PC-9 (cell line): ENCODE measurements at regions not wholly inside any gene's neighbourhood (a gene's known extent, or its start where the extent isn't known, plus 50 kb on each side); places are given as distances from the start of the nearest gene placed in this dataset.
"Not testable (repeated sequence)": the region's sequence is repeated elsewhere in the genome, so short reads cannot be mapped to it uniquely, and the experiment has no call there.

Source experiments
- BruUV-seq: library from RNA; stranded (reverse); fragments of 400-500 nt; replicated peaks from 2 replicates; lab custom pipeline; 2021; lab: Mats Ljungman, UMichigan
- CTCF ChIA-PET: fragments of 300-600 bp; sonication (Branson Sonifier 250); formaldehyde crosslinking; loops from one replicate; lab custom pipeline; 2022; ENCODE audit warnings: antibody characterized with exemption; lab: Charles Lee
- POLR2A ChIA-PET: fragments of 300-600 bp; sonication (Branson Sonifier 250); formaldehyde crosslinking; loops from one replicate; lab custom pipeline; 2022; ENCODE audit warnings: antibody characterized with exemption; ENCODE audit not compliant: unreplicated experiment; lab: Charles Lee
- DNase-seq, 2 experiments: peaks; one replicate each; pipeline versions ENCODE4 v3.0.0 to v3.0.0-alpha.2; 2015 to 2022; ENCODE audit warnings: mixed read lengths in 1 of 2
- H2AFZ ChIP-seq: fragments of 200-600 bp; sonication (generic); 2 replicates; pipeline ENCODE4 v1.8.1; 2017; ENCODE audit warnings: antibody characterized with exemption
- H3F3A ChIP-seq: fragments of 200-600 bp; sonication (generic); 2 replicates; pipeline ENCODE4 v1.8.1; 2017; ENCODE audit warnings: antibody characterized with exemption, mild to moderate bottlenecking, low read depth; ENCODE audit not compliant: insufficient read depth
- H3K27ac ChIP-seq: fragments of 200-600 bp; sonication (generic); 2 replicates; pipeline ENCODE4 v1.6.1; 2016; ENCODE audit warnings: mixed run types
- H3K27me3 ChIP-seq: fragments of 200-600 bp; sonication (generic); 2 replicates; pipeline ENCODE4 v1.6.1; 2016; ENCODE audit warnings: low read depth, mixed run types; ENCODE audit not compliant: insufficient read depth
- H3K36me3 ChIP-seq: fragments of 200-600 bp; sonication (generic); 2 replicates; pipeline ENCODE4 v1.6.1; 2016; ENCODE audit warnings: low read depth, mixed run types
- H3K4me1 ChIP-seq: fragments of 200-600 bp; sonication (generic); replicated peaks from 2 replicates; pipeline ENCODE4 v1.6.1; 2016; ENCODE audit warnings: mixed run types; ENCODE audit not compliant: insufficient read depth
- H3K4me2 ChIP-seq: fragments of 200-600 bp; sonication (generic); 2 replicates; pipeline ENCODE4 v1.6.1; 2017; ENCODE audit warnings: mixed run types
- H3K4me3 ChIP-seq: fragments of 200-600 bp; sonication (generic); 2 replicates; pipeline ENCODE4 v1.6.1; 2016; ENCODE audit warnings: mixed run types
- H3K79me2 ChIP-seq: fragments of 200-600 bp; sonication (generic); 2 replicates; pipeline ENCODE4 v1.6.1; 2017; ENCODE audit warnings: low read depth, mixed run types
- H3K9me2 ChIP-seq: fragments of 200-600 bp; sonication (generic); 2 replicates; pipeline ENCODE4 v1.8.1; 2017; ENCODE audit warnings: mild to moderate bottlenecking; ENCODE audit not compliant: insufficient read depth
- H3K9me3 ChIP-seq: fragments of 200-600 bp; sonication (generic); 2 replicates; pipeline ENCODE4 v1.8.1; 2016; ENCODE audit warnings: low read depth; ENCODE audit not compliant: insufficient read depth
- H4K20me1 ChIP-seq: fragments of 200-600 bp; sonication (generic); 2 replicates; pipeline ENCODE4 v1.8.1; 2017; ENCODE audit not compliant: insufficient read depth
- EZH2 ChIP-seq: fragments of 200-600 bp; sonication (generic); IDR thresholded peaks from 2 replicates; pipeline ENCODE4 v1.8.0; 2017; ENCODE audit warnings: antibody characterized with exemption, low read depth
- intact Hi-C: fragments of 100-400 bp; cut with micrococcal nuclease; formaldehyde crosslinking; loops from one replicate; pipeline ENCODE4 v1.10.0; 2022; ENCODE audit not compliant: unreplicated experiment
- TF ChIP-seq, protein P1 (sequence below): fragments of 200-600 bp; sonication (generic); conservative IDR thresholded peaks from 2 replicates; pipeline ENCODE4 v1.6.1; 2017; ENCODE audit warnings: mixed run types, antibody characterized with exemption, mild to moderate bottlenecking, moderate library complexity

DNA sequence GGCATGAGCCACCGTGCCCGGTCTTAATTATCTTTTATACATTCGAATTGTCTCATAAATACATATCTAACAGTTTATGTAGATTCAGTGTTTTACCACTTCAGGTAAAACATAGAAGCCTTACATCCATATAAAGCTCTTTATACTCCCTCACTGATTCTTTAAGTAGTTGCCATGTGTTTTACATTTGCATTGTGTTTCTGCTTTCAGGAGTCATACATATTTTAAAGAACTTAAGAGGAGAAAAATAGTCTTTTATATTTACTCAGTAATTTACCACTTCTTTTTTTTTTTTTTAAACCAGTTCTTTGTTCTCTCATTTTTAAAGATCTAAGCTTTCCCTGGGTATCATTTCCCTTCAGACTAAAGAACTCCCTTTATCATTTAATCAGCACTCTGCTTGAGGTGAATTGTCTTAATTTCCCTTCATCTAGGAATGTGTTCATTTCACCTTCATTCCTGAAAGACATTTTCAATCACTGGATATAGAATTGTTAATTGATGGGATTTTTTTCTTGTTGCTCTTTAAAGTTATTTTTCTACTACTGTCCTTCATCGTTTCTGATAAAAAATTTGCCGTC is 127.1 kb upstream of the XIST start:
- ChIA-PET POLR2A (no interaction called here), CTCF (no interaction called here)
- Histone ChIP-seq H3K9me2 (no peaks in the 10 kb centered on the region), H4K20me1 (no peaks in the 10 kb centered on the region; the same call in 1 of the 2 replicates), H3K4me1 (no peaks in the 10 kb centered on the region), H3K36me3 (no peaks in the 10 kb centered on the region), H3K9me3 (no peaks in the 10 kb centered on the region), H3F3A (no peaks in the 10 kb centered on the region), H3K4me3 (no peak overlapping the region), H3K27ac (no peak overlapping the region), H3K27me3 (no peaks in the 10 kb centered on the region), H2AFZ (no peak overlapping the region), H3K4me2 (no peak overlapping the region), H3K79me2 (0 out of 2 replicates have a peak, but pooled peaks cover 16% of the 10 kb centered on the region)
- BruUV-seq = no TSS peak
- intact Hi-C loops = no loop called here
- no peak for TF ChIP-seq EZH2
- TF ChIP-seq, protein P1, sequence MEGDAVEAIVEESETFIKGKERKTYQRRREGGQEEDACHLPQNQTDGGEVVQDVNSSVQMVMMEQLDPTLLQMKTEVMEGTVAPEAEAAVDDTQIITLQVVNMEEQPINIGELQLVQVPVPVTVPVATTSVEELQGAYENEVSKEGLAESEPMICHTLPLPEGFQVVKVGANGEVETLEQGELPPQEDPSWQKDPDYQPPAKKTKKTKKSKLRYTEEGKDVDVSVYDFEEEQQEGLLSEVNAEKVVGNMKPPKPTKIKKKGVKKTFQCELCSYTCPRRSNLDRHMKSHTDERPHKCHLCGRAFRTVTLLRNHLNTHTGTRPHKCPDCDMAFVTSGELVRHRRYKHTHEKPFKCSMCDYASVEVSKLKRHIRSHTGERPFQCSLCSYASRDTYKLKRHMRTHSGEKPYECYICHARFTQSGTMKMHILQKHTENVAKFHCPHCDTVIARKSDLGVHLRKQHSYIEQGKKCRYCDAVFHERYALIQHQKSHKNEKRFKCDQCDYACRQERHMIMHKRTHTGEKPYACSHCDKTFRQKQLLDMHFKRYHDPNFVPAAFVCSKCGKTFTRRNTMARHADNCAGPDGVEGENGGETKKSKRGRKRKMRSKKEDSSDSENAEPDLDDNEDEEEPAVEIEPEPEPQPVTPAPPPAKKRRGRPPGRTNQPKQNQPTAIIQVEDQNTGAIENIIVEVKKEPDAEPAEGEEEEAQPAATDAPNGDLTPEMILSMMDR = no peak
- no peak for DNase-seq

DNA sequence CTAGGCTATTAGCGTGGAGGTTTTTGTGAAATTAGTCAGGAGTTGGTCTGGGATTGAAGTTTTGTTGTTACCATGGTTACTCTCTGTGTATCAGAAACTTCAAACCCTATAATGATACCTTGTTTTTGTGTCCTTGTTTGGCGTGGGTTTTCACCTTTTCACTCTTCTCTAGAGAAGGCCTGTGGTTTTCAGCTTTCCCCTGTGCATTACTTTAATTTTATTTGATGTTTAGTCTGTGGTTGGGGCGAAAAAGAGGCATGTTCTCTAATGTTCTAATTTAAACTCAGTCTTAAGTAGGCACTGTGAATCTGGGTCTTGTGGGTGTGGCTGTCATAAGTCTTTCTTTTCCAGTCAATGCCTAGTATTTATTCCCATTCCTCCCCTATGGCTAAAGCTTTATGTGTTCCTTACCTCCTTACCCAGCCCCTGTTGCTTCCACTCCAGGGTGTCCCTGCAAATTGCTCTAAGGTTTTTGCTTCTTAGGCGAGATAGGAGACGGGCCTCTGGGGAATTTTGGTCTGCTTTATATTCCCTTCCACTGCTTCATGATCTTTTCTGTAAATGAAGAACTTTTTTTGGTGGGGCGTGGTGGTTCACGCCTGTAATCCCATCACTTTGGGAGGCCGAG is 125.1 kb upstream of the XIST start:
- ChIA-PET CTCF (no interaction called here), POLR2A (no interaction called here)
- Histone ChIP-seq H3K9me3 (no peaks in the 10 kb centered on the region), H3K27me3 (no peaks in the 10 kb centered on the region), H3K79me2 (0 out of 2 replicates have a peak, but pooled peaks cover 19% of the 10 kb centered on the region), H3K4me3 (no peak overlapping the region), H3K36me3 (no peaks in the 10 kb centered on the region), H3K4me2 (no peak overlapping the region), H3F3A (no peaks in the 10 kb centered on the region), H4K20me1 (peaks cover 5% of the 10 kb centered on the region), H3K4me1 (no peaks in the 10 kb centered on the region), H3K9me2 (no peaks in the 10 kb centered on the region), H2AFZ (no peak overlapping the region), H3K27ac (no peak overlapping the region)
- TF ChIP-seq, protein P1 = no peak
- no peak for TF ChIP-seq EZH2
- intact Hi-C loops = no loop called here
- DNase-seq = no peak
- BruUV-seq = no TSS peak

DNA sequence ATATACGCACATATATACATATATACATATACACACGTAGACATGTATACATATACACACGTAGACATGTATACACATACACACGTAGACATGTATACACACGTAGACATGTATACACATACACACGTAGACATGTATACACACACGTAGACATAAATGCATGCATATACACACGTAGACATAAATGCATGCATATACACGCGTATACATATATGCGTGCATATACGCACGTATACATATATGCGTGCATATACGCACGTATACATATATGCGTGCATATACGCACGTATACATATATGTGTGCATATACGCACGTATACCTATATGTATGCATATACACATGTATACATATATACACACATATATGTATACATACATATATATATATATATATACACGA is 114.9 kb upstream of the XIST start:
- H2AFZ ChIP-seq, BruUV-seq: not testable (repeated sequence)

More for the DNA sequence above, 114.9 kb upstream of the XIST start:
- H3K27ac ChIP-seq, POLR2A ChIA-PET, intact Hi-C loops, H3F3A ChIP-seq, H3K27me3 ChIP-seq, H3K4me3 ChIP-seq, DNase-seq, H3K4me2 ChIP-seq, H3K4me1 ChIP-seq, H3K79me2 ChIP-seq, H3K36me3 ChIP-seq, H3K9me3 ChIP-seq, H3K9me2 ChIP-seq, H4K20me1 ChIP-seq, CTCF ChIA-PET: not testable (repeated sequence)
